SK-N-MC (cell line): ENCODE measurements at regions not wholly inside any gene's neighbourhood (a gene's known extent, or its start where the extent isn't known, plus 50 kb on each side); places are given as distances from the start of the nearest gene placed in this dataset.

Experiments used
- DNase-seq: peaks from one replicate; pipeline ENCODE4 v3.0.0-alpha.2; 2011; ENCODE audit warnings: low read depth, low spot score
- H3K27ac ChIP-seq: fragments of 200-600 bp; sonication (generic); 2 replicates; pipeline ENCODE4 v1.5.1; 2016; ENCODE audit warnings: mixed run types
- H3K36me3 ChIP-seq: fragments of 200-600 bp; sonication (generic); 2 replicates; pipeline ENCODE4 v1.6.1; 2017; ENCODE audit warnings: antibody characterized with exemption, low read length, mixed read lengths; ENCODE audit not compliant: insufficient read depth
- H3K4me3 ChIP-seq: fragments of 200-600 bp; sonication (generic); 2 replicates; pipeline ENCODE4 v1.5.1; 2016
- H3K9ac ChIP-seq: fragments of 200-600 bp; sonication (generic); 2 replicates; pipeline ENCODE4 v1.8.0; 2017; ENCODE audit warnings: mixed run types, mixed read lengths; ENCODE audit not compliant: insufficient read length
- H3K9me3 ChIP-seq: fragments of 200-600 bp; sonication (generic); 2 replicates; pipeline ENCODE4 v1.6.1; 2017; ENCODE audit warnings: low read depth, mild to moderate bottlenecking, antibody characterized with exemption, low read length, moderate library complexity, mixed read lengths
- EZH2 ChIP-seq: fragments of 200-600 bp; sonication (generic); IDR thresholded peaks from one replicate; pipeline ENCODE4 v1.6.1; 2017; ENCODE audit warnings: antibody characterized with exemption
- FOXP2 ChIP-seq: optimal IDR thresholded peaks from 2 replicates; pipeline ENCODE3; 2011; ENCODE audit warnings: mild to moderate bottlenecking, moderate library complexity; ENCODE audit not compliant: insufficient read depth; ENCODE audit errors: extremely low read length, control extremely low read depth
- POLR2AphosphoS5 ChIP-seq: IDR thresholded peaks from 2 replicates; pipeline ENCODE4 v1.6.1; 2012; ENCODE audit warnings: mild to moderate bottlenecking, low read depth, low read length, borderline replicate concordance

- H3K36me3 ChIP-seq, result no peaks in the 10 kb centered on the region
- H3K4me3 ChIP-seq, result no peak overlapping the region
- no peak for DNase-seq
- no peaks in the 10 kb centered on the region for H3K9me3 ChIP-seq
- H3K9ac ChIP-seq, result no peak overlapping the region
- no peak for TF ChIP-seq EZH2
- no peak for TF ChIP-seq POLR2AphosphoS5
- no peak for TF ChIP-seq FOXP2
- H3K27ac ChIP-seq, result no peak overlapping the region
Measured at GRCh38 chr9:78918976-78919375, 622.1 kb downstream of the PSAT1 start.

- TF ChIP-seq EZH2 (no peak), FOXP2 (no peak)
- Histone ChIP-seq H3K9ac (no peak overlapping the region), H3K4me3 (no peak overlapping the region), H3K36me3 (no peaks in the 10 kb centered on the region), H3K9me3 (no peaks in the 10 kb centered on the region), H3K27ac (no peak overlapping the region)
- DNase-seq, result no peak
Measured at GRCh38 chr9:78919701-78920100, 622.8 kb downstream of the PSAT1 start.

- DNase-seq, result no peak
- TF ChIP-seq POLR2AphosphoS5 (no peak), EZH2 (no peak), FOXP2 (no peak)
- H3K9me3 ChIP-seq, result no peaks in the 10 kb centered on the region
- H3K27ac ChIP-seq, result no peak overlapping the region
- no peak overlapping the region for H3K4me3 ChIP-seq
- H3K36me3 ChIP-seq, result no peaks in the 10 kb centered on the region
- H3K9ac ChIP-seq, result no peak overlapping the region
Measured at GRCh38 chr9:78921341-78921740, 624.4 kb downstream of the PSAT1 start.

- no peaks in the 10 kb centered on the region for H3K36me3 ChIP-seq
- no peak overlapping the region for H3K9ac ChIP-seq
- H3K4me3 ChIP-seq, result no peak overlapping the region
- H3K27ac ChIP-seq, result no peak overlapping the region
- DNase-seq, result no peak
- no peaks in the 10 kb centered on the region for H3K9me3 ChIP-seq
- TF ChIP-seq POLR2AphosphoS5, result no peak
Measured at GRCh38 chr9:78923966-78924659, 627.2 kb downstream of the PSAT1 start.

- no peak for TF ChIP-seq FOXP2
- no peak for DNase-seq
- Histone ChIP-seq H3K4me3 (no peak overlapping the region), H3K9ac (no peak overlapping the region), H3K27ac (no peak overlapping the region), H3K36me3 (no peaks in the 10 kb centered on the region), H3K9me3 (no peaks in the 10 kb centered on the region)
Measured at GRCh38 chr9:78927099-78927940, 630.4 kb downstream of the PSAT1 start.

- no peaks in the 10 kb centered on the region for H3K9me3 ChIP-seq
- H3K36me3 ChIP-seq, result no peaks in the 10 kb centered on the region
- H3K9ac ChIP-seq, result no peak overlapping the region
- no peak overlapping the region for H3K4me3 ChIP-seq
- TF ChIP-seq POLR2AphosphoS5 (no peak), EZH2 (no peak), FOXP2 (no peak)
- H3K27ac ChIP-seq, result no peak overlapping the region
- no peak for DNase-seq
Measured at GRCh38 chr9:78928625-78929405, 631.9 kb downstream of the PSAT1 start.

- TF ChIP-seq POLR2AphosphoS5 (no peak), EZH2 (no peak), FOXP2 (no peak)
- Histone ChIP-seq H3K4me3 (no peak overlapping the region), H3K36me3 (no peaks in the 10 kb centered on the region), H3K9ac (no peak overlapping the region), H3K9me3 (no peaks in the 10 kb centered on the region), H3K27ac (no peak overlapping the region)
- DNase-seq, result no peak
Measured at GRCh38 chr9:78930281-78930680, 633.4 kb downstream of the PSAT1 start.

GRCh38 chr9:78932849-78933627 is 636.1 kb downstream of the PSAT1 start:
- H3K4me3 ChIP-seq, result no peak overlapping the region
- no peak overlapping the region for H3K27ac ChIP-seq
- H3K9me3 ChIP-seq, result no peaks in the 10 kb centered on the region
- no peak overlapping the region for H3K9ac ChIP-seq
- no peak for TF ChIP-seq FOXP2
- TF ChIP-seq EZH2, result no peak
- no peak for TF ChIP-seq POLR2AphosphoS5
- no peaks in the 10 kb centered on the region for H3K36me3 ChIP-seq
- DNase-seq, result no peak
